ENCODE measurements at regions not wholly inside any gene's neighbourhood (a gene's known extent, or its start where the extent isn't known, plus 50 kb on each side); places are given as distances from the start of the nearest gene placed in this dataset.
"Not testable (repeated sequence)": the region's sequence is repeated elsewhere in the genome, so short reads cannot be mapped to it uniquely, and the experiment has no call there.

GRCh38 chr19:23597661-23598060, 89.4 kb downstream of the ZNF675 start:
- intact Hi-C loops (cut with DNase I): no loop called here
- no peak for DNase-seq

- no peak for DNase-seq
- intact Hi-C loops (cut with DNase I): no loop called here
Observed at GRCh38 chr19:23596872-23597271, 90.1 kb downstream of the ZNF675 start.

GRCh38 chr19:23594311-23594710, 92.7 kb downstream of the ZNF675 start:
- DNase-seq; intact Hi-C loops (cut with DNase I): not testable (repeated sequence)

GRCh38 chr19:23587546-23587945, 99.5 kb downstream of the ZNF675 start:
- no peak for DNase-seq
- intact Hi-C loops (cut with DNase I): no loop called here

- intact Hi-C loops (cut with DNase I): no loop called here
- DNase-seq: no peak
Observed at GRCh38 chr19:23577501-23577900, 109.5 kb downstream of the ZNF675 start.

- no peak for DNase-seq
- intact Hi-C loops (cut with DNase I): no loop called here
Observed at GRCh38 chr19:23571175-23571574, 115.8 kb downstream of the ZNF675 start.

- peak in 1 of 42 donors; percentile 5 for DNase-seq
- intact Hi-C loops (cut with DNase I): not testable (repeated sequence)
Observed at GRCh38 chr19:23568116-23568515, 118.9 kb downstream of the ZNF675 start.

- intact Hi-C loops (cut with DNase I): no loop called here
- no peak for DNase-seq
Observed at GRCh38 chr19:23565256-23565655, 121.8 kb downstream of the ZNF675 start.

GRCh38 chr19:23563326-23563725, 123.7 kb downstream of the ZNF675 start:
- DNase-seq: no peak
- intact Hi-C loops (cut with DNase I): no loop called here

GRCh38 chr19:23561341-23561740, 125.7 kb downstream of the ZNF675 start:
- intact Hi-C loops (cut with DNase I): no loop called here
- no peak for DNase-seq

GRCh38 chr19:23560051-23560450, 127.0 kb downstream of the ZNF675 start:
- intact Hi-C loops (cut with DNase I): no loop called here

GRCh38 chr19:23558541-23558940, 128.5 kb downstream of the ZNF675 start:
- intact Hi-C loops (cut with DNase I): no loop called here

More at GRCh38 chr19:23560051-23560450, 127.0 kb downstream of the ZNF675 start:
- no peak for DNase-seq

GRCh38 chr19:23557381-23557780, 129.6 kb downstream of the ZNF675 start:
- intact Hi-C loops (cut with DNase I): no loop called here
- no peak for DNase-seq

More at GRCh38 chr19:23558541-23558940, 128.5 kb downstream of the ZNF675 start:
- DNase-seq: no peak

- intact Hi-C loops (cut with DNase I): no loop called here
- no peak for DNase-seq
Observed at GRCh38 chr19:23554548-23554947, 132.5 kb downstream of the ZNF675 start.

- intact Hi-C loops (cut with DNase I); DNase-seq: not testable (repeated sequence)
Observed at GRCh38 chr19:23550102-23550501, 136.9 kb downstream of the ZNF675 start.

- DNase-seq: no peak
- intact Hi-C loops (cut with DNase I): no loop called here
Observed at GRCh38 chr19:23547816-23548430, 139.1 kb downstream of the ZNF675 start.

GRCh38 chr19:23547156-23547555, 139.9 kb downstream of the ZNF675 start:
- intact Hi-C loops (cut with DNase I): no loop called here
- DNase-seq: no peak

- no peak for DNase-seq
- intact Hi-C loops (cut with DNase I): no loop called here
Observed at GRCh38 chr19:23543351-23543750, 143.7 kb downstream of the ZNF675 start.

GRCh38 chr19:23542562-23542961, 144.4 kb downstream of the ZNF675 start:
- no peak for DNase-seq
- intact Hi-C loops (cut with DNase I): no loop called here

- no peak for DNase-seq
- intact Hi-C loops (cut with DNase I): no loop called here
Observed at GRCh38 chr19:23541991-23542390, 145.0 kb downstream of the ZNF675 start.

GRCh38 chr19:23540180-23540579, 144.9 kb upstream of the ZNF91 start:
- DNase-seq; intact Hi-C loops (cut with DNase I): not testable (repeated sequence)

- intact Hi-C loops (cut with DNase I): no loop called here
Observed at GRCh38 chr19:23539499-23539898, 144.2 kb upstream of the ZNF91 start.

More at GRCh38 chr19:23539499-23539898, 144.2 kb upstream of the ZNF91 start:
- DNase-seq: no peak

All from head of caudate nucleus (tissue), 42 donors.